ENCODE measurements at regions not wholly inside any gene's neighbourhood (a gene's known extent, or its start where the extent isn't known, plus 50 kb on each side); places are given as distances from the start of the nearest gene placed in this dataset.

- ChIA-PET CTCF (no interaction called here), POLR2A (no interaction called here)
- no peak overlapping the region for H3K4me3 ChIP-seq
- H3K4me1 ChIP-seq, result no peaks in the 10 kb centered on the region
- ATAC-seq (no peak), FAIRE-seq (no peak), DNase-seq (ENCODE audit: low read depth in 1 of 2, low spot score in 1 of 2) (no peak)
- H3K27ac ChIP-seq, result no peak overlapping the region
- peaks cover 59% of the 10 kb centered on the region for H3K9me3 ChIP-seq
- TF ChIP-seq MAFK (IDR thresholded peaks at IDR 0.05; ENCODE audit: partially characterized antibody), result no peak
- 0 out of 2 replicates have a peak, but pooled peaks have one; percentile 38 for TF ChIP-seq NFE2L2 (conservative IDR thresholded peaks at IDR 0.05; ENCODE audit: low read length)
- 2% methylated on average over 5 of the region's 5 CpGs for WGBS (ENCODE audit: missing lambda C conversion rate)
- no peak overlapping the region for H3K4me2 ChIP-seq
Measured at GRCh38 chr19:56930647-56931535, 90.4 kb upstream of the PEG3 start.

- no peak for FAIRE-seq
- H3K4me1 ChIP-seq, result no peaks in the 10 kb centered on the region
- no peak overlapping the region for H3K4me3 ChIP-seq
- DNase-seq (ENCODE audit: low read depth in 1 of 2, low spot score in 1 of 2), result no peak
- 4% methylated on average over 13 of the region's 13 CpGs for WGBS (ENCODE audit: missing lambda C conversion rate)
- TF ChIP-seq PHF8 (IDR thresholded peaks at IDR 0.05; ENCODE audit: borderline replicate concordance, low read depth) (no peak), SMC3 (IDR thresholded peaks at IDR 0.05) (no peak), HEYL (CRISPR knock-in tag; IDR thresholded peaks at IDR 0.05) (no peak), TP53 (CRISPR knock-in tag; IDR thresholded peaks at IDR 0.05) (no peak), BCL3 (IDR thresholded peaks at IDR 0.05) (no peak), CHD2 (IDR thresholded peaks at IDR 0.05; ENCODE audit: low read length, partially characterized antibody) (no peak), HES2 (IDR thresholded peaks at IDR 0.05) (no peak), TFCP2L1 (CRISPR knock-in tag; IDR thresholded peaks at IDR 0.05) (no peak), POLR2A (IDR thresholded peaks at IDR 0.05; ENCODE audit: low read length) (no peak), NFE2L2 (conservative IDR thresholded peaks at IDR 0.05; ENCODE audit: low read length) (no peak), EP300 (IDR thresholded peaks at IDR 0.05) (no peak), JUN (IDR thresholded peaks at IDR 0.05) (no peak)
- ATAC-seq, result no peak
- no peak overlapping the region for H3K4me2 ChIP-seq
- H3K27ac ChIP-seq, result no peak overlapping the region
- ChIA-PET POLR2A (no interaction called here), CTCF (no interaction called here)
- peaks cover 58% of the 10 kb centered on the region for H3K9me3 ChIP-seq
Measured at GRCh38 chr19:56933014-56933705, 92.6 kb upstream of the PEG3 start.

GRCh38 chr19:56934438-56935090, 94.0 kb upstream of the PEG3 start:
- Histone ChIP-seq H3K4me3 (no peak overlapping the region), H3K4me2 (no peak overlapping the region), H3K9me3 (peaks cover 59% of the 10 kb centered on the region), H3K27ac (no peak overlapping the region), H3K4me1 (no peaks in the 10 kb centered on the region)
- CTCF ChIA-PET, result no interaction called here
- ATAC-seq (no peak), FAIRE-seq (no peak), DNase-seq (ENCODE audit: low read depth in 1 of 2, low spot score in 1 of 2) (no peak)
- POLR2A ChIA-PET, result no interaction called here
- 9% methylated on average over 9 of the region's 9 CpGs for WGBS (ENCODE audit: missing lambda C conversion rate)
- TF ChIP-seq RAD21 (conservative IDR thresholded peaks at IDR 0.05 in 1 of 2, IDR thresholded peaks at IDR 0.05 in 1 of 2) (no peak), CHD4 (IDR thresholded peaks at IDR 0.05; ENCODE audit: borderline replicate concordance) (no peak), NPAS2 (CRISPR knock-in tag; IDR thresholded peaks at IDR 0.05; ENCODE audit: borderline replicate concordance) (no peak), EHF (CRISPR knock-in tag; IDR thresholded peaks at IDR 0.05) (no peak), RNF2 (IDR thresholded peaks at IDR 0.05; ENCODE audit: borderline replicate concordance, low read depth) (no peak), SREBF2 (IDR thresholded peaks at IDR 0.05) (no peak), ZC3H11A (IDR thresholded peaks at IDR 0.05) (no peak), NFE2L2 (conservative IDR thresholded peaks at IDR 0.05; ENCODE audit: low read length) (no peak), KDM1A (IDR thresholded peaks at IDR 0.05; ENCODE audit: low read depth) (no peak), GATA3 (IDR thresholded peaks at IDR 0.05; ENCODE audit: borderline replicate concordance) (no peak), CHD2 (IDR thresholded peaks at IDR 0.05; ENCODE audit: low read length, partially characterized antibody) (no peak), NR3C1 (IDR thresholded peaks at IDR 0.05) (no peak), POLR2AphosphoS2 (conservative IDR thresholded peaks at IDR 0.05; ENCODE audit: low read length) (no peak), RFX5 (IDR thresholded peaks at IDR 0.05) (no peak), BCL3 (IDR thresholded peaks at IDR 0.05) (no peak), USF2 (IDR thresholded peaks at IDR 0.05) (no peak), TP53 (CRISPR knock-in tag; IDR thresholded peaks at IDR 0.05) (no peak), FOXS1 (CRISPR knock-in tag; IDR thresholded peaks at IDR 0.05) (no peak), ESRRA (IDR thresholded peaks at IDR 0.05; ENCODE audit: borderline replicate concordance, low read length) (no peak), HOXA7 (CRISPR knock-in tag; IDR thresholded peaks at IDR 0.05) (no peak)

Measured in A549 (cell line).